Upper lobe of left lung (tissue), 6 donors: ENCODE measurements at regions not wholly inside any gene's neighbourhood (a gene's known extent, or its start where the extent isn't known, plus 50 kb on each side); places are given as distances from the start of the nearest gene placed in this dataset.

Experiments
- ATAC-seq, 2 donors: fragments of 200-7000 bp; cut with Tn5 transposase; one replicate each; pipeline ENCODE4 v1.9.1; 2022; ENCODE audit warnings: mild to moderate bottlenecking in 2 of 2, moderate library complexity in 2 of 2; ENCODE audit not compliant: low FRiP score in 2 of 2
- DNase-seq, 2 donors: peaks; one replicate each; pipeline ENCODE4 v3.0.0-alpha.2; 2019 to 2020
- H3K27ac ChIP-seq, 4 donors: fragments of 200-600 bp; sonication (generic); one replicate each; pipeline ENCODE4 v1.5.1; 2016 to 2019
- H3K27me3 ChIP-seq, 4 donors: fragments of 200-600 bp; sonication (generic); one replicate each; pipeline ENCODE4 v1.5.1; 2017 to 2019
- H3K36me3 ChIP-seq, 4 donors: fragments of 200-600 bp; sonication (generic); one replicate each; pipeline ENCODE4 v1.5.1; 2016 to 2019
- H3K4me1 ChIP-seq, 4 donors: fragments of 200-600 bp; sonication (generic); one replicate each; pipeline ENCODE4 v1.5.1; 2018 to 2019
- H3K4me3 ChIP-seq, 4 donors: fragments of 200-600 bp; sonication (generic); one replicate each; pipeline ENCODE4 v1.5.1; 2017 to 2019; ENCODE audit warnings: mild to moderate bottlenecking in 2 of 4, moderate library complexity in 1 of 4
- H3K9me3 ChIP-seq, 4 donors: fragments of 200-600 bp; sonication (generic); one replicate each; pipeline ENCODE4 v1.5.1; 2018 to 2019
- CTCF ChIP-seq, 6 experiments: fragments of 450-650 bp in 4 of 6; fragments of 200-600 bp in 2 of 6; sonication (generic) in 2 of 6; IDR thresholded peaks; one replicate each; pipeline ENCODE4 v1.5.1; 2016 to 2019; ENCODE audit warnings: antibody characterized with exemption in 6 of 6
- EP300 ChIP-seq, 4 donors: sonication (generic); formaldehyde crosslinking; IDR thresholded peaks; one replicate each; pipeline ENCODE4 v1.5.1; 2017; ENCODE audit warnings: antibody characterized with exemption in 4 of 4, control low read depth in 2 of 4
- POLR2A ChIP-seq, 4 donors: fragments of 450-650 bp; IDR thresholded peaks; one replicate each; pipeline ENCODE4 v1.5.1; 2016 to 2017; ENCODE audit warnings: antibody characterized with exemption in 4 of 4, mild to moderate bottlenecking in 2 of 4
- POLR2AphosphoS5 ChIP-seq, 2 donors: sonication (generic); formaldehyde crosslinking; IDR thresholded peaks; one replicate each; pipeline ENCODE4 v1.5.1; 2017; ENCODE audit warnings: antibody characterized with exemption in 2 of 2
- WGBS, 2 donors: methylation state at CpG; one replicate each; pipeline ENCODE4 v1.1.5; 2017 to 2018; 5-methylcytosine and 5-hydroxymethylcytosine counted together
- donor health status: DM: no; HTN: no; CAD: no; lungs with moderate emphysema.
- donor health status: DM: no; HTN: yes; CAD: no; lungs with severe emphysema.

- H3K27me3 ChIP-seq, result no peaks in the 10 kb centered on the region
- H3K4me3 ChIP-seq, result no peak overlapping the region
- no peak for TF ChIP-seq EP300 (IDR thresholded peaks at IDR 0.05)
- TF ChIP-seq CTCF (IDR thresholded peaks at IDR 0.05), result no peak
- TF ChIP-seq POLR2A (IDR thresholded peaks at IDR 0.05), result no peak
- TF ChIP-seq POLR2AphosphoS5 (IDR thresholded peaks at IDR 0.05), result no peak
- DNase-seq (no peak), ATAC-seq (no peak)
- 4 to 20% methylated on average over 5 of the region's 5 CpGs for WGBS, 2 donors
- H3K9me3 ChIP-seq, result no peaks in the 10 kb centered on the region
- H3K4me1 ChIP-seq, result no peaks in the 10 kb centered on the region
- no peak overlapping the region for H3K27ac ChIP-seq
- no peaks in the 10 kb centered on the region for H3K36me3 ChIP-seq
Measured at GRCh38 chrX:113868177-113868576, 715.7 kb upstream of the HTR2C start.

GRCh38 chrX:113849408-113849807, 734.5 kb upstream of the HTR2C start:
- peaks cover 0 to 1% (median 0%) of the 10 kb centered on the region in 4 donors for H3K27me3 ChIP-seq
- H3K36me3 ChIP-seq, result no peaks in the 10 kb centered on the region
- no peak for DNase-seq
- TF ChIP-seq CTCF (IDR thresholded peaks at IDR 0.05) (no peak), EP300 (IDR thresholded peaks at IDR 0.05) (no peak), POLR2AphosphoS5 (IDR thresholded peaks at IDR 0.05) (no peak), POLR2A (IDR thresholded peaks at IDR 0.05) (no peak)
- H3K4me3 ChIP-seq, result no peak overlapping the region
- no peaks in the 10 kb centered on the region for H3K4me1 ChIP-seq
- H3K9me3 ChIP-seq, result no peaks in the 10 kb centered on the region
- no peak for ATAC-seq
- H3K27ac ChIP-seq, result no peak overlapping the region

- WGBS, 2 donors, result 72 to 76% methylated on average over 8 of the region's 8 CpGs
- Histone ChIP-seq H3K4me3 (no peak overlapping the region), H3K36me3 (no peaks in the 10 kb centered on the region), H3K9me3 (no peaks in the 10 kb centered on the region), H3K27ac (no peak overlapping the region), H3K27me3 (no peaks in the 10 kb centered on the region), H3K4me1 (no peaks in the 10 kb centered on the region)
- DNase-seq (no peak), ATAC-seq (no peak)
- TF ChIP-seq POLR2A (IDR thresholded peaks at IDR 0.05) (no peak), EP300 (IDR thresholded peaks at IDR 0.05) (no peak), POLR2AphosphoS5 (IDR thresholded peaks at IDR 0.05) (no peak), CTCF (IDR thresholded peaks at IDR 0.05) (no peak)
Measured at GRCh38 chrX:113833096-113834055, 750.5 kb upstream of the HTR2C start.

- 56 to 62% methylated on average over 3 to 7 of the region's 7 CpGs for WGBS, 2 donors
- no peak for TF ChIP-seq EP300 (IDR thresholded peaks at IDR 0.05)
- TF ChIP-seq CTCF (IDR thresholded peaks at IDR 0.05), result no peak
- TF ChIP-seq POLR2A (IDR thresholded peaks at IDR 0.05), result no peak
- TF ChIP-seq POLR2AphosphoS5 (IDR thresholded peaks at IDR 0.05), result no peak
- Histone ChIP-seq H3K36me3 (no peaks in the 10 kb centered on the region), H3K27me3 (no peaks in the 10 kb centered on the region), H3K4me1 (no peaks in the 10 kb centered on the region), H3K9me3 (no peaks in the 10 kb centered on the region), H3K4me3 (no peak overlapping the region), H3K27ac (no peak overlapping the region)
- ATAC-seq, result no peak
- no peak for DNase-seq
Measured at GRCh38 chrX:113828470-113828869, 755.4 kb upstream of the HTR2C start.

GRCh38 chrX:113818346-113818745, 765.5 kb upstream of the HTR2C start:
- no peak for ATAC-seq
- no peaks in the 10 kb centered on the region for H3K27me3 ChIP-seq
- no peaks in the 10 kb centered on the region for H3K36me3 ChIP-seq
- no peaks in the 10 kb centered on the region for H3K9me3 ChIP-seq
- 77 to 80% methylated on average over 3 of the region's 3 CpGs for WGBS, 2 donors
- H3K4me1 ChIP-seq, result no peaks in the 10 kb centered on the region
- H3K4me3 ChIP-seq, result no peak overlapping the region
- no peak overlapping the region for H3K27ac ChIP-seq
- TF ChIP-seq EP300 (IDR thresholded peaks at IDR 0.05) (no peak), POLR2AphosphoS5 (IDR thresholded peaks at IDR 0.05) (no peak), CTCF (IDR thresholded peaks at IDR 0.05) (no peak), POLR2A (IDR thresholded peaks at IDR 0.05) (no peak)
- no peak for DNase-seq
